ENCODE measurements at regions not wholly inside any gene's neighbourhood (a gene's known extent, or its start where the extent isn't known, plus 50 kb on each side); places are given as distances from the start of the nearest gene placed in this dataset.

- DNase-seq (ENCODE audit: insufficient read length, low spot score) = no peak
- no peak for FAIRE-seq
Measured at GRCh38 chr18:27899893-27900292, 277.0 kb downstream of the CDH2 start.

- FAIRE-seq = no peak
- no peak for DNase-seq (ENCODE audit: insufficient read length, low spot score)
Measured at GRCh38 chr18:27894746-27895145, 282.2 kb downstream of the CDH2 start.

DNA sequence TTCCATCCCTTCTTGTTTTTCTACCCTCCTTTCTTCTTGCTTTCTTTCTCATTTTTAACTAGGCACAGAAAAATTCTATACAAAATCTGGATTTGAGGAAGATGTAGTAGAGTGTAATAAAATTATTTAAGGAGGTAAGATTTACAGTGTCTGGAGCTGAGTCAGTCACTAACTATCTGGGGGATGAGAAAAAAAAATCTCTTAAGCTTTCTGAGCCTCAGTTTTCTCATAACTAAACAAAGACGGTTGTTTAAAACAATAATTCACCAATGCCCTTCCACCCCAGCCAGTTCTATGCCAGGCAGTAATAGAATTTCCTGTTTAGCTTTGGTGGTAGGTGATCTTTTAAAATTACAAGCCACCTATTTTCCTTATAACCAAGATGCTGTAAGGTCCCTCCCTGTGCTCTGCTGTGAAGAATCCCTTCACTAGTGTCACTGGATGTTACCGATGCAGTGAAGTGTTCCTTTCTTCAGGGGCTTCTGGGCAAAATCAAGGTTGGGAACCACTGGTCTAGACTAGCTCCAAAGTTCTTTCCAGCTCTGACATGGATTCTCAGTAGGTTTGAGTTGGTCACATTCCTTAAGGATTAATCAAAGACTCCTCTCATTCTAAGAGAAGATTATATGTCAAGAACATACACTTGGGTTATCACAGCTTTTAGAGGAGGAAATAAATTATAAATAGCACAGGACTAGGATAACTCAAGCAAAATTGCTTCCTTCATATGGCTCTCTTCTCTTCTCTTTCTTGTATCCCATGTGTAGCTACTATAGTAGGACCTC is 289.0 kb downstream of the CDH2 start:
- DNase-seq (ENCODE audit: insufficient read length, low spot score) = no peak
- FAIRE-seq = no peak

DNA sequence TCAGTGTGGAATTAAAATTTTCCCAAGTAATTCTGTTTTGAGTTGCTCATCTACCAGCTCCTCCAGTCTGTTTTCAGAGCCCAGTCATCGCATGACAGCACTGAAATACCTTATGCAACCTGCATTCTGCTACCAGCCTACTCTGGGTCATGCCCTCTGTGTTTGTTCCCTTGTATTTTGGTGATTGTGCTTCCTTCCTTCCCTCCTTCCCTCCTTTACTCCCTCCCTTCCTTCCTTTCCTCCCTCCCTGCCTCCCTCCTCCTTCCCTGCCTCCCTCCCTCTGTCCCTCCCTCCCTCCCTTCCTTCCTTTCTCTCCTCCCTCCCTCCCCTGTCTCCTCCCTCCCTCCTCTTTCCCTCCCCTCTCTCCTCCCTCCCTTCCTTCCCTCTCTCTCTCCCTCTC is 289.6 kb downstream of the CDH2 start:
- FAIRE-seq (no peak), DNase-seq (ENCODE audit: insufficient read length, low spot score) (no peak)

DNA sequence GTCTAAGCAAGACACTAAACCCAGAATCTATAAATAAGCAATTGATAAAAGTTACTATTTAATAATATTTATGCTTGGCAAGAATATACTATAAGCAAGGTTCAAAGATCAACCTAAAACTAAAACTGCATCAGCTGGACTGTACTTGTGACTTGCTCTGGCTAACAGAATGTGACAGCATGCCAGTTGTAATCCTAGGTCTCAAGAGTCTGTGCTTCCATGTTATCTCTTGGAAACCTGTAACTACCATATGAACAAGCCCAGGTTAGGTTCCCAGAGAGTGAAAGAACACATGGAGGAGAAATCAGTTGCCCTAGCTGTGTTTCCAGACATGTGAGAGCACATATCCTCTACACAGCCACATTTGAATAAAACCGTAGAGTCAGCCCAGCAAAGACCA is 297.4 kb downstream of the CDH2 start:
- FAIRE-seq = no peak

DNA sequence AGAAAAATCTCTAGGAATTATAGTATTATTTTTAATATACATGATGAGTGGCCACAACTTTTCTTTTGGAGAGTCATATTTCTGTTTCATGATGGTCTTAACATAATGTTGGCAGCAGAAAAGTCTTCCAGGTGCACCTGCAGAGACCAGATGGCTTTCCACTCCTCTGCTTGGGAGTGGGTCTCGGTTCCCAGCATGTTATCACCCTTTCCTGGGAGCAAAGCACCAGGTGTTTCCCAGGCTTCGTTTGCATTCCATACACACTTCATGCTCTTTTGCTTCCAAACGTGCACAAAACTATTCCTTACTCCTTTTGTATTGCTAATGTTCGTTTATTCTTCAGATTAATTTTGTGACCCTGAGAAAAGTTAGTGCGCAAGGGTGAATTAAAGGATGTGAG is 305.2 kb downstream of the CDH2 start:
- FAIRE-seq = no peak
- DNase-seq (ENCODE audit: insufficient read length, low spot score) = no peak

More for the DNA sequence above, 297.4 kb downstream of the CDH2 start:
- no peak for DNase-seq (ENCODE audit: insufficient read length, low spot score)

- FAIRE-seq (no peak), DNase-seq (ENCODE audit: insufficient read length, low spot score) (no peak)
Measured at GRCh38 chr18:27869735-27870134, 307.2 kb downstream of the CDH2 start.

DNA sequence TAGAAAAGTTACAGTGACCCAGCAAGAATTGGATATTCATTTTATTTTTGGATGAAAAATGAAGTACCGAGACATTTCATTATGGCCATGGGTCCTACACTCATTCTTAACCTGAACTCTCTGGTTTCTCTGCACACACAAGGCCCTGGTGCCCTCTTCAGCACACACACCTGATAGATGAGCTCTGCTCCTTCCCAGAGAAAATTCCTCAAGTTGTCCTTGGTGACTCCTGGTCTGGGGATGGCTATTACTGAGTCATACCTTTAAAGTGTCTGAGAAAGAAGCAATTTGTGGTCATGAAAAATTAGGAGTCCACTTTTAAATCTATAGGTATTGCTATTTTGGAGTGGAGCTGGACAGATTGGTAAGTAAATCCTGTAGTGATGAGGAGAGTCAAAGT is 311.5 kb downstream of the CDH2 start:
- DNase-seq (ENCODE audit: insufficient read length, low spot score) (no peak), FAIRE-seq (no peak)

- no peak for DNase-seq (ENCODE audit: insufficient read length, low spot score)
- no peak for FAIRE-seq
Measured at GRCh38 chr18:27863780-27864430, 313.0 kb downstream of the CDH2 start.

GRCh38 chr18:27862041-27862682 is 314.8 kb downstream of the CDH2 start:
- no peak for FAIRE-seq

DNA sequence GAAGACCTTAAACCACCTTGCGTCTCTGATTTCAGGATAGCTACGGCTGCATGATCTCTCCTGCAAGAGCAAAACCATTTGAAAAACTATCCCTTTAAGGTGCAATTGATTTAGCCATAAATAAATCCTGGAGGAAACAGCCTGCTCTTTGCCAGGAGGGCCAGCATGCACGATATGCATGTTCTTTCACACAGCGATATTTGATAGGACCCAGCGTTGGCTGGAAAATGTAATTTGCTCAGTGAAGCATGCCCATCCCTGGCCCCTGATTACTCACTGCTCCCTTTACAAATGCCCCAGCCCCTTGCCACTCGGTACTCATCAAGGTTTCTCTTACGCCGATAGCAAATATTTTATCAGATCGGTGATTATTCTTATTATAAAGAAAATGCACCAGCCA is 315.4 kb downstream of the CDH2 start:
- FAIRE-seq (no peak), DNase-seq (ENCODE audit: insufficient read length, low spot score) (no peak)

More at GRCh38 chr18:27862041-27862682, 314.8 kb downstream of the CDH2 start:
- no peak for DNase-seq (ENCODE audit: insufficient read length, low spot score)

GRCh38 chr18:27860701-27861107 is 316.2 kb downstream of the CDH2 start:
- no peak for FAIRE-seq
- no peak for DNase-seq (ENCODE audit: insufficient read length, low spot score)

DNA sequence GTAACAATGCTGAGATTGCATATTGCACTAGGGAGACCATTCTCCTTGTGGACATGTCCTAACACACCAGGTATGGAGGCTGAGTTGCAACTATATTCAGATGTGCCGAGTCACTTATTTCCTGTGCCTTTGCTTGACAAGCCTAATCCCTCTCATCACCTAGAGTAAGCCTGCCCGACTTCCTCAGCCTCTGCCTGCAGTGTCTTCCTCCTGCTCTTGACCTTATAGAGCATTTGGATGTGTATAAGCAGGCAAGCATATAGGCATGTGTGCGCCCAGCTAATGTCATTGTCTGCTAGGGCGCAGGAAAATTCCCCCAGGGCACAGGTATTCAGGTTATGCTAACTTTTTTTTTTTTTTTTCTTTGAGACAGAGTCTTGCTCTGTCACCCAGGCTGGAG is 316.9 kb downstream of the CDH2 start:
- no peak for DNase-seq (ENCODE audit: insufficient read length, low spot score)
- no peak for FAIRE-seq

DNA sequence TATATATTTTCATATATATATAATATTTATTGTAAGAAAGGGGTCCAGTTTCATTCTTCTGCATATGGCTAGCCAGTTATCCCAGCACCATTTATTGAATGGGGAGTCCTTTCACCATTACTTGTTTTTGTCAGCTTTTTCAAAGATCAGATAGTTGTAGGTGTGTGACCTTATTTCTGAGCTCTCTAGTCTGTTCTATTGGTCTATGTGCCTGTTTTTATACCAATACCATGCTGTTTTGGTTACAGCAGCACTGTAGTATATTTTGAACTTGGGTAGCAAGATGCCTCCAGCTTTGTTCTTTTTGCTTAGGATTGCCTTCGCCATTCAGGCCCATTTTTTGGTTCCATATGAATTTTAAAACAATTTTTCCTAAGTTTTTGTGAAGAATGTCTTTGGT is 320.1 kb downstream of the CDH2 start:
- no peak for FAIRE-seq
- no peak for DNase-seq (ENCODE audit: insufficient read length, low spot score)

GRCh38 chr18:27855486-27855885 is 321.4 kb downstream of the CDH2 start:
- no peak for FAIRE-seq
- no peak for DNase-seq (ENCODE audit: insufficient read length, low spot score)

- DNase-seq (ENCODE audit: insufficient read length, low spot score) (no peak), FAIRE-seq (no peak)
Measured at GRCh38 chr18:27854631-27855030, 322.3 kb downstream of the CDH2 start.

DNA sequence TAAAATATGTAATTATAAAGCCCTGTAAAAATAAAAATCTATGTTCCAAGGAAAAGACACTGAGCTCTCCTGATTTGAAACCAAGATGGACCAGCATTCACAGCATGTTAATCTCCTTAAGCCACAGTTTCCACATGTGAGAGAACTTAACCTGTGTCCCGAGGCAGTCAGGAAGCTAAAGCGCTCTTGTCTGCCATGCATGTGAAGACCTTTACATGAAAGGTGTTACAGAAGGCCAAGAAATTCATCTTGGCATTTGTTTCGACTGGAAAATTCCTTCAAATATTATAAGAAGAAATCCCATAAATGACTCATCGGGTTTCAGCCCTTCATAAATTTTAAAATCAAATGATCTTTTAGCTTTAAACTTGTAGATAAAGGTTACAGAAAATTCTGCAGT is 328.6 kb downstream of the CDH2 start:
- FAIRE-seq = no peak
- DNase-seq (ENCODE audit: insufficient read length, low spot score) = no peak

GRCh38 chr18:27847412-27847811 is 329.5 kb downstream of the CDH2 start:
- FAIRE-seq = no peak
- no peak for DNase-seq (ENCODE audit: insufficient read length, low spot score)

DNA sequence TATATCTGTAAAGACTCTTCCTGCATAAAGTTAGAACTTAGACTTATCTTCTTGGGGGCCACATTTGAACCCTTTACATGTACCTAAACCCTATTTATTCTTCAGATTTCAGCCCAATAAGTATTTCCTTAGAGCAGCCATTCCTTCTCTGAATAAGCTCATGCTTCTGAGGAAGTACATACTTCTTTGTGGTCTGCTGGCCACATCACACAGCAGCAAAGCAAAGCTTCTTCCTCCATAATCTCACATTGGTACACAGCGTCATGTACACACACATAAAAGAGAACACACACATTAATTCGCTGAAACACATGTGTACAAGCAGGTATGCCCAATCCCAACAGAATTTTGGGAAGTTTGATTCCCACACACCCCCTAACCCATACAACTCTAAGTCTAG is 331.0 kb downstream of the CDH2 start:
- DNase-seq (ENCODE audit: insufficient read length, low spot score) (no peak), FAIRE-seq (no peak)

- no peak for DNase-seq (ENCODE audit: insufficient read length, low spot score)
- no peak for FAIRE-seq
Measured at GRCh38 chr18:27843783-27844777, 332.9 kb downstream of the CDH2 start.

- no peak for FAIRE-seq
- no peak for DNase-seq (ENCODE audit: insufficient read length, low spot score)
Measured at GRCh38 chr18:27839141-27839540, 337.8 kb downstream of the CDH2 start.
